Astrocyte (in vitro differentiated cells and primary cell): ENCODE measurements at regions not wholly inside any gene's neighbourhood (a gene's known extent, or its start where the extent isn't known, plus 50 kb on each side); places are given as distances from the start of the nearest gene placed in this dataset.

Source experiments
- DNase-seq: peaks from one replicate; pipeline ENCODE4 v3.0.0-alpha.2; 2010; ENCODE audit warnings: low read depth
- FAIRE-seq: peaks from 2 replicates; lab custom pipeline; 2011; peaks lifted over from hg19 to GRCh38; lab: Jason Lieb, UNC
- H2AFZ ChIP-seq: 2 replicates; pipeline ENCODE4 v1.6.0; 2012; ENCODE audit warnings: low read depth, low read length, inconsistent platforms
- H3K27ac ChIP-seq: 2 replicates; pipeline ENCODE4 v1.5.1; 2011; ENCODE audit warnings: low read depth, low read length, inconsistent platforms
- H3K27me3 ChIP-seq: 2 replicates; pipeline ENCODE4 v1.6.0; 2011; ENCODE audit warnings: low read length, inconsistent platforms; ENCODE audit not compliant: insufficient read depth
- H3K36me3 ChIP-seq: 2 replicates; pipeline ENCODE4 v1.5.1; 2011; ENCODE audit warnings: low read length, inconsistent platforms; ENCODE audit not compliant: insufficient read depth
- H3K4me1 ChIP-seq: 2 replicates; pipeline ENCODE4 v1.5.1; 2011; ENCODE audit warnings: low read length, inconsistent platforms; ENCODE audit not compliant: insufficient read depth
- H3K4me2 ChIP-seq: 2 replicates; pipeline ENCODE4 v1.6.0; 2012; ENCODE audit warnings: low read length, inconsistent platforms
- H3K4me3 ChIP-seq: 2 replicates; pipeline ENCODE4 v1.5.1; 2011; ENCODE audit warnings: low read depth, mild to moderate bottlenecking, low read length, inconsistent platforms; ENCODE audit not compliant: insufficient read depth
- H3K79me2 ChIP-seq: 2 replicates; pipeline ENCODE4 v1.6.0; 2012; ENCODE audit warnings: mild to moderate bottlenecking, low read length, inconsistent platforms; ENCODE audit not compliant: insufficient read depth
- H3K9ac ChIP-seq: 2 replicates; pipeline ENCODE4 v1.6.0; 2012; ENCODE audit warnings: mild to moderate bottlenecking, low read length, inconsistent platforms
- H3K9me3 ChIP-seq: 2 replicates; pipeline ENCODE4 v1.5.1; 2012; ENCODE audit warnings: low read depth, mild to moderate bottlenecking, low read length, inconsistent platforms; ENCODE audit not compliant: insufficient read depth
- H4K20me1 ChIP-seq: 2 replicates; pipeline ENCODE4 v1.6.0; 2012; ENCODE audit warnings: low read length, inconsistent platforms; ENCODE audit not compliant: insufficient read depth
- H3K27ac Mint-ChIP-seq: one replicate; pipeline ENCODE4 v1.8.0; 2021; ENCODE audit warnings: mild to moderate bottlenecking, mixed read lengths; ENCODE audit not compliant: unreplicated experiment
- H3K27me3 Mint-ChIP-seq: one replicate; pipeline ENCODE4 v1.8.0; 2021; ENCODE audit warnings: low read depth, mixed read lengths; ENCODE audit not compliant: unreplicated experiment
- H3K36me3 Mint-ChIP-seq: one replicate; pipeline ENCODE4 v1.8.0; 2021; ENCODE audit warnings: low read depth, mixed read lengths; ENCODE audit not compliant: unreplicated experiment
- H3K4me1 Mint-ChIP-seq: one replicate; pipeline ENCODE4 v1.8.0; 2021; ENCODE audit warnings: low read depth, mixed read lengths; ENCODE audit not compliant: unreplicated experiment
- H3K4me3 Mint-ChIP-seq: one replicate; pipeline ENCODE4 v1.8.0; 2021; ENCODE audit warnings: mild to moderate bottlenecking, moderate library complexity, mixed read lengths; ENCODE audit not compliant: unreplicated experiment
- H3K9me3 Mint-ChIP-seq: one replicate; pipeline ENCODE4 v1.8.0; 2021; ENCODE audit warnings: mild to moderate bottlenecking, mixed read lengths; ENCODE audit not compliant: unreplicated experiment
- CTCF ChIP-seq: IDR thresholded peaks from 2 replicates; pipeline ENCODE4 v1.5.1; 2011; ENCODE audit warnings: low read depth, mild to moderate bottlenecking, inconsistent platforms, low read length, moderate library complexity; ENCODE audit not compliant: insufficient read depth
- EZH2 ChIP-seq: IDR thresholded peaks from 2 replicates; pipeline ENCODE4 v1.6.1; 2012; ENCODE audit warnings: mild to moderate bottlenecking, low read length, inconsistent platforms; ENCODE audit not compliant: insufficient read depth

GRCh38 chr14:21894003-21894897 is 220.6 kb upstream of the OR4E1 start:
- no peaks in the 10 kb centered on the region for H3K9me3 Mint-ChIP-seq
- no peaks in the 10 kb centered on the region for H3K79me2 ChIP-seq
- H3K36me3 ChIP-seq = no peaks in the 10 kb centered on the region
- no peak overlapping the region for H2AFZ ChIP-seq
- H3K27ac Mint-ChIP-seq = no peak overlapping the region
- no peak overlapping the region for H3K9ac ChIP-seq
- H3K4me2 ChIP-seq = no peak overlapping the region
- no peaks in the 10 kb centered on the region for H3K27me3 Mint-ChIP-seq
- H3K9me3 ChIP-seq = no peaks in the 10 kb centered on the region
- H3K4me3 Mint-ChIP-seq = no peak overlapping the region
- no peaks in the 10 kb centered on the region for H3K4me1 ChIP-seq
- no peak for TF ChIP-seq CTCF
- TF ChIP-seq EZH2 = no peak
- FAIRE-seq (no peak), DNase-seq (no peak)
- no peaks in the 10 kb centered on the region for H3K36me3 Mint-ChIP-seq
- H3K4me3 ChIP-seq = no peak overlapping the region
- no peaks in the 10 kb centered on the region for H4K20me1 ChIP-seq
- H3K27ac ChIP-seq = no peak overlapping the region
- H3K4me1 Mint-ChIP-seq = no peaks in the 10 kb centered on the region
- no peaks in the 10 kb centered on the region for H3K27me3 ChIP-seq

GRCh38 chr14:21891921-21892320 is 218.3 kb upstream of the OR4E1 start:
- TF ChIP-seq CTCF (no peak), EZH2 (no peak)
- FAIRE-seq = no peak
- no peak overlapping the region for H3K4me3 Mint-ChIP-seq

GRCh38 chr14:21884995-21885394 is 211.4 kb upstream of the OR4E1 start:
- Mint-ChIP-seq H3K27me3 (peaks cover 2% of the 10 kb centered on the region), H3K4me1 (peaks cover 20% of the 10 kb centered on the region), H3K36me3 (no peaks in the 10 kb centered on the region), H3K4me3 (no peak overlapping the region), H3K9me3 (no peaks in the 10 kb centered on the region), H3K27ac (no peak overlapping the region)
- TF ChIP-seq EZH2 (no peak), CTCF (no peak)
- no peaks in the 10 kb centered on the region for H3K27me3 ChIP-seq
- H3K9ac ChIP-seq = no peak overlapping the region
- H3K9me3 ChIP-seq = no peaks in the 10 kb centered on the region
- FAIRE-seq = no peak
- no peak overlapping the region for H3K27ac ChIP-seq
- DNase-seq = no peak
- H3K36me3 ChIP-seq = no peaks in the 10 kb centered on the region
- no peaks in the 10 kb centered on the region for H3K79me2 ChIP-seq
- no peak overlapping the region for H2AFZ ChIP-seq
- H3K4me1 ChIP-seq = no peaks in the 10 kb centered on the region
- H3K4me2 ChIP-seq = no peak overlapping the region
- no peaks in the 10 kb centered on the region for H4K20me1 ChIP-seq
- H3K4me3 ChIP-seq = no peak overlapping the region

More at GRCh38 chr14:21891921-21892320, 218.3 kb upstream of the OR4E1 start:
- DNase-seq = no peak
- no peak overlapping the region for H3K27ac ChIP-seq
- no peak overlapping the region for H3K27ac Mint-ChIP-seq
- H3K4me3 ChIP-seq = no peak overlapping the region
- no peak overlapping the region for H3K9ac ChIP-seq
- no peaks in the 10 kb centered on the region for H3K9me3 Mint-ChIP-seq
- no peaks in the 10 kb centered on the region for H3K27me3 ChIP-seq
- H3K36me3 Mint-ChIP-seq = no peaks in the 10 kb centered on the region
- no peak overlapping the region for H3K4me2 ChIP-seq
- no peaks in the 10 kb centered on the region for H3K36me3 ChIP-seq
- no peaks in the 10 kb centered on the region for H3K4me1 Mint-ChIP-seq
- H3K4me1 ChIP-seq = no peaks in the 10 kb centered on the region
- no peak overlapping the region for H2AFZ ChIP-seq
- peaks cover 2% of the 10 kb centered on the region for H3K27me3 Mint-ChIP-seq
- H3K79me2 ChIP-seq = no peaks in the 10 kb centered on the region
- no peaks in the 10 kb centered on the region for H4K20me1 ChIP-seq
- H3K9me3 ChIP-seq = no peaks in the 10 kb centered on the region
